Fibroblast of mammary gland (primary cell): ENCODE measurements at regions not wholly inside any gene's neighbourhood (a gene's known extent, or its start where the extent isn't known, plus 50 kb on each side); places are given as distances from the start of the nearest gene placed in this dataset.
"Not testable (repeated sequence)": the region's sequence is repeated elsewhere in the genome, so short reads cannot be mapped to it uniquely, and the experiment has no call there.

Source experiments
- DNase-seq: peaks from one replicate; pipeline ENCODE4 v3.0.0-alpha.2; 2010; ENCODE audit warnings: low read depth
- H3K4me3 ChIP-seq: 2 replicates; pipeline ENCODE4 v1.5.1; 2011; ENCODE audit warnings: low read depth, mild to moderate bottlenecking, low read length, moderate library complexity; ENCODE audit not compliant: control insufficient read depth
- TF ChIP-seq, protein P1 (sequence below): conservative IDR thresholded peaks from 2 replicates; pipeline ENCODE4 v1.5.1; 2011; ENCODE audit warnings: low read depth, low read length, inconsistent platforms; ENCODE audit not compliant: control insufficient read depth, insufficient read depth

- H3K4me3 ChIP-seq, result no peak overlapping the region
- TF ChIP-seq, protein P1, sequence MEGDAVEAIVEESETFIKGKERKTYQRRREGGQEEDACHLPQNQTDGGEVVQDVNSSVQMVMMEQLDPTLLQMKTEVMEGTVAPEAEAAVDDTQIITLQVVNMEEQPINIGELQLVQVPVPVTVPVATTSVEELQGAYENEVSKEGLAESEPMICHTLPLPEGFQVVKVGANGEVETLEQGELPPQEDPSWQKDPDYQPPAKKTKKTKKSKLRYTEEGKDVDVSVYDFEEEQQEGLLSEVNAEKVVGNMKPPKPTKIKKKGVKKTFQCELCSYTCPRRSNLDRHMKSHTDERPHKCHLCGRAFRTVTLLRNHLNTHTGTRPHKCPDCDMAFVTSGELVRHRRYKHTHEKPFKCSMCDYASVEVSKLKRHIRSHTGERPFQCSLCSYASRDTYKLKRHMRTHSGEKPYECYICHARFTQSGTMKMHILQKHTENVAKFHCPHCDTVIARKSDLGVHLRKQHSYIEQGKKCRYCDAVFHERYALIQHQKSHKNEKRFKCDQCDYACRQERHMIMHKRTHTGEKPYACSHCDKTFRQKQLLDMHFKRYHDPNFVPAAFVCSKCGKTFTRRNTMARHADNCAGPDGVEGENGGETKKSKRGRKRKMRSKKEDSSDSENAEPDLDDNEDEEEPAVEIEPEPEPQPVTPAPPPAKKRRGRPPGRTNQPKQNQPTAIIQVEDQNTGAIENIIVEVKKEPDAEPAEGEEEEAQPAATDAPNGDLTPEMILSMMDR, result no peak
- no peak for DNase-seq
Observed at GRCh38 chr3:165981318-165981717, 144.1 kb upstream of the BCHE start.

GRCh38 chr3:165960825-165961224 lies 123.6 kb upstream of the BCHE start:
- not testable (repeated sequence) for DNase-seq, H3K4me3 ChIP-seq

DNA sequence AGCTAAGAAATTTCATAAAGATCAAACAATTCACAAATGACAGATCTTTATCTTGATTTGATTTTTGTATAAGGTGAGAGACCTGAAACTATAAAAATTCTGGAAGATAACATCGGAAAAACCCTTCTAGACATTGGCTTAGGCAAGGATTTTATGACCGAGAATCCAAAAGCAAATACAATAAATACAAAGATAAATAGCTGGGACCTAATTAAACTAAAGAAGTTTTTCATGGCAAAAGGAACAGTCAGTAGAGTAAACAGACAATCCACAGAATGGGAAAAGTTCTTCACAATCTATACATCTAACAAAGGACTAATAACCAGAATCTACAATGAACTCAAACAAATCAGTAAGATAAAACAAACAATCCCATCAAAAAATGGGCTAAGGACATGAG lies 116.9 kb upstream of the BCHE start:
- no peak overlapping the region for H3K4me3 ChIP-seq
- no peak for DNase-seq
- TF ChIP-seq, protein P1, result no peak

GRCh38 chr3:165946360-165946759 lies 109.1 kb upstream of the BCHE start:
- no peak for DNase-seq

DNA sequence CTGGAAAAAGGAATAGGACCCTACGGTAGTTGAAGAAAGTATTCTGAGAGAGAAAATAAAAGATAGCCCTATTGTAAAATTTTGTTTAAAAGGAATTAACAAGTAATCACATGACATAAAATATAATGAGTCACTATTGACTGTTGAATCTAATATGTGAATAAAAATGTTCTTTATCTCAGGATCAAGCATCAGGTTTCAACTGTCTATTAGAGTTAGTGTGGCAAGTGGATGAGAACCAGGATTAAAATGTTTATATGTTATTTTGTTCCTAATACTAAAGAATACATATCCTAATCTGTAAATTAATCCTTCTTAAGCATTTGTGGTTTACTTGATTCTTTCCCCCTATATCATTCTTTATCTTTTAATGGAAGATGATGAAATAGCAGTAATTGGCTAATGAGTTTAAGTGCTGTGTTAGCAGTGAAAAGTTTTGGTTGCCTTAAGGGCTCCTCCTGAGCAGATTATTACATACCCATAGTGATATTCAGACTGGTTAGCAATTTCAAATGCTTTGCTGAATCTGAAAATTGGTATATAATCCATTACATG lies 101.8 kb upstream of the BCHE start:
- TF ChIP-seq, protein P1, result no peak
- no peak overlapping the region for H3K4me3 ChIP-seq
- DNase-seq, result no peak

More at GRCh38 chr3:165946360-165946759, 109.1 kb upstream of the BCHE start:
- TF ChIP-seq, protein P1, result no peak
- H3K4me3 ChIP-seq, result no peak overlapping the region

GRCh38 chr3:165936081-165936480 lies 98.9 kb upstream of the BCHE start:
- DNase-seq, H3K4me3 ChIP-seq: not testable (repeated sequence)

DNA sequence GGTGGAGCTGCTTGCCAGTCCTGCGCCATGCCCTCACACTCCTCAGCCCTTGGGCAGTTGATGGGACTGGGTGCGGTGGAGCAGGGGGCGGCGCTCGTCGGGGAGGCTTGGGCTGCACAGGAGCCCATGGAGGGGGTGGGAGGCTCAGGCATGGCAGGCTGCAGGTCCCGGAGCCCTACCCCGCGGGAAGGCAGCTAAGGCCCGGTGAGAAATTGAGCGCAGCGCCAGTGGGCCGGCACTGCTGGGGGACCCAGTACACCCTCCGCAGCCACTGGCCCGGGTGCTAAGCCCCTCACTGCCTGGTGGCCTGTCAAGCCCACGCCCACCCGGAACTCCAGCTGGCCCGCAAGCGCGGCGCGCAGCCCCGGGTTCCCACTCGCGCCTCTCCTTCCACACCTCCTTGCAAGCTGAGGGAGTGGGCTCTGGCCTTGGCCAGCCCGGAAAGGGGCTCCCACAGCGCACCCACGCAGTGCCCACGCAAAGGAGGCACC lies 87.1 kb upstream of the BCHE start:
- DNase-seq, H3K4me3 ChIP-seq: not testable (repeated sequence)

DNA sequence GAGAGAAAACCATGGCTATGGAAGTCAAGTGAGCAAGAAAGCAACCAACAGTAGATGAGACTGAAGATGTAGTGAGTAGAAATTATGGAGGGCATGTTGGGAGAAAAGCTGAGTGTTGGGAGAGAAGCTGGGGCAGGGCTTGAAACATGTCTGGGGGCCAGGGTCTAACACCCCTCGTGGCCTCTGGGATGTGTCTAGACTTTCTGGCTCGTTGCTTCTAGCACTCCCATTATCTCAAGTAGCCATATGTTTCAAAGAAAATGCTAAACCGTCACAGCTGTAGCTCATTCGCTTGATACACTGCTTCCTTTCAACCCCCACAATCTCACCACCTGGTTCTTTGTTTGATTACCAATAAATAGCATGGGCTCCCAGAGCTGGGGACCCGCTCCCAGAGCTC lies 83.8 kb upstream of the BCHE start:
- no peak for DNase-seq
- TF ChIP-seq, protein P1, result no peak
- H3K4me3 ChIP-seq, result no peak overlapping the region

- TF ChIP-seq, protein P1, result no peak
- H3K4me3 ChIP-seq, result no peak overlapping the region
- DNase-seq, result no peak
Observed at GRCh38 chr3:165919284-165919683, 82.1 kb upstream of the BCHE start.
